HG03280 (cell line): ENCODE measurements at regions not wholly inside any gene's neighbourhood (a gene's known extent, or its start where the extent isn't known, plus 50 kb on each side); places are given as distances from the start of the nearest gene placed in this dataset.
"Not testable (repeated sequence)": the region's sequence is repeated elsewhere in the genome, so short reads cannot be mapped to it uniquely, and the experiment has no call there.

Source experiments
- ATAC-seq: cut with Tn5 transposase; IDR thresholded peaks from one replicate; pipeline ENCODE4 v1.9.1; 2021; ENCODE audit warnings: mild to moderate bottlenecking, moderate library complexity; ENCODE audit not compliant: unreplicated experiment

DNA sequence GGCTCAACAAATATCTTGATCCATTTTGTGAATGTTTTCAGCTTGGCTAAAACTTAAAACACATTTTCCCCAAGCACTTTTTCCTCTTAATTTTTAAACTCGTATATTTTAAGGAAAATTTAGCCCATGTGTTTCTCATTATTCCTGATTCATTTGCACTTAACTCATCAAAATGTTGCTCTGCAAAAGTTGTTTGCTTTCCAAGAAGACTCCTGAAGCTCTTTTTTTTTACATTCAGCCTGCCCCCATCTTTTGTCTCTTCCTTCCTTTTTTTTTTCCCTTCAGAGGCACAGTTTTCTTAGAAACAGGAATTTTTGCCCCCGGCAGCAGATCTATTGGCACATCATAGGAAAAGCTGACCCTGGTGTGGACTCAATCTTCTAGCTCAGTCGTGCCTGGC is 155.0 kb upstream of the SALL1 start:
- ATAC-seq, result no peak

DNA sequence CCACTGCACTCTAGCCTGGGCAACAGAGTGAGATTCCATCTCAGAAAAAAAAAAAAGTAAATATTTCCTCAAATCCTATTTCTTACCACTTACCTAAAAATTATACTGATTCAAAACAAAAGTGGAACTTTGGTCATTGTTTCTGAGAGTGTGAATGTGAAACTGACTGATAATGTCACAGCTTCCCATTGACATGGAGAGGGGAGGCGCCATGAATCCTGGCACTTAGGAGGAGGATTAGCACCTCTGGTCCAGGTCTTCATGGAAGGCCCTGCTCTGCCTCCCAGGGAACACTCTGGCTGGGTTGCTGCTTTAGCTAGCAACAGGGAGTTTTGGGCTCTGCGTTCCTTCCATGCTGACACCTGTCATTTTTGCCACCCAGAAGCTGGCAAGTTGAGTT is 154.3 kb upstream of the SALL1 start:
- no peak for ATAC-seq

DNA sequence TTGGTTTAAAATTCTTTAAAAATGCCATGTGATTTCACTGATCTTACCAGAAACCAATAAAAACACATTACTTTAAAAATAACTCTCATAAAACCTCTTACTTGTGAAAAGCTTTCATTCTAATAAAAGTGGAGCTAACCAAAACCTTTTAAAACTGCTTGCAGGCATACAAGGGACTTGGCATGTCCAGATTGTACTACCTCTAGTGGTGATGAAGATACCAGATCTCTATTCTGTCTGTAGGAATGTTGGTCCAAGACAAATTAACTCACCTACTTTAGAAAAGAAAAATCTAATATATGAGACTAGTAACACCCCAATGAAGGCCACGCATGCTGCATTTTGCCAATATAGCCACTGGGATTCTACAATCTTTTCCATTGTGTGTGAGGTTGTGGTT is 151.0 kb upstream of the SALL1 start:
- no peak for ATAC-seq

DNA sequence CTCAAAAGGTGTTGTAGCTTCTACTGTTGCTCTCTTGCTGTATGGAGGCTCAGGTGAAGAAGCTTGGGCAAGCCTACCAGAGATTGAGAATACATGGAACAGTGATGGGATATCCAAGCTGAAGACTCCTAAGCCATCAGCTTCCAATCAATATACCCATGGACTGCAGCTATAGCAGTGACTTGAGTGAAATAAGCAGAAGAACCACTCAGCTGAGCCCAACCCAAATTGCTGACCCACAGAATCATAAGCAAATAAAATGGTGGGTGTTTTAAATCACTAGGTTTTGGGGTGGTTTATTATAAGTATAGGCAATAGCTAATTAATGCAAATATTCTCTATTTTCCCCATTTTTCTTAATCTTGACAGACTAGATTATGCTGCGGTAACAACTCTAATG is 147.7 kb upstream of the SALL1 start:
- no peak for ATAC-seq

DNA sequence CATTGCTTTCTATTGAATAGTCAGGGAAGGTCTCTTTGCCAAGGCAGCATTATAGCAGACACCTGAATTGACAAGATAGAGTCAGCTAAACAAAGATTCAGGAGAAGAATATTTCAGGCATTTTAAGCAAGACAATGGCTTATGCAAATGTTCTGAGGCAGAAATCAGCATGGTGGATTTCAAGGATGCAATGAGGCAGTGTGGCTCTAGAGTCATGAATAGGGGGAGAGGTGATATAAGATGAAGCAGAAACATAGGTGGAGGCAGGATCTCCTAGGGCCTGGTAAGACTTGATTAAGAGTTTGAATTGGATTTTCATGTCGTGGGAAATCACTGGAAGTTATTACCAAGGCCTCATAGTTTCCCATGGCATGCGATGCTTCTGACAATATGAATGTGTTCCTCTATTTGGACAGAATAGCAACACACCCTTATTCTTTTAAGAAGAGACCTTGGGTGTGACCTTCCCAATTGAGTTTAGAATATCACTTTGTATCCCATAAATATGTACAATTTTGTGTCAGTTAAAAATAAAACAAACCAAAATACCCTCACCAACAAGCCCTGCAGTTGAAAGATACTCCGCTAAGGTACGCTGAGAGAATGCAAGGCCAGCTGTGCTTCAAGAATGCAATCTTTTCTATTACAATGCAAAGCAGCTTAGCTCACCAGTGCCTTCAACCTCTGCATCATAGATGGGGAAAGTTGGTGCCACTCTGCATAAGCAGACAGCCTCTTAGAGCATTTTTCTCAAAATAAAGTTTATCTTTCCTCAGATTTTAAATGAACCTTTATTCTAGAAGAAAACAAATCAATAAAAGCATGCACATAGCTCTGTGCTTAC is 139.6 kb upstream of the SALL1 start:
- ATAC-seq, result no peak

DNA sequence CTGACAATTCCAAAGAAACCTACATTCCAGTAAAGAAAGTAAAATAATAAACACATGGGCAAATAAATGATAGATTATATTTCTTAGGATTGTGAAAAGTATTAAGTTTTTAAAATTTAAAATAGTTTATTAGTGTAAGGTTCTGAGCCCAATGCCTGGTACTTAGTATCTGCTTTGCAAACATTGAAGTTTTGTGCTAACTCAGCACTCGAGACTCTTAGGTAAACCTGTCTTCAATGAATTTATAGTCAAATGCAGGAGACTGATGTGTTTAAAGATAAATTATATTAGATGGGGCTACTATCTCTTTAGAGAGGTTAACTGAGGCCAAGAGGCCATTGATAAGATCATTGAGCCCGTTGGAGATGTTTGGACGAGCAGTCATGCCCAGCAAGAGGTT is 138.3 kb upstream of the SALL1 start:
- no peak for ATAC-seq

DNA sequence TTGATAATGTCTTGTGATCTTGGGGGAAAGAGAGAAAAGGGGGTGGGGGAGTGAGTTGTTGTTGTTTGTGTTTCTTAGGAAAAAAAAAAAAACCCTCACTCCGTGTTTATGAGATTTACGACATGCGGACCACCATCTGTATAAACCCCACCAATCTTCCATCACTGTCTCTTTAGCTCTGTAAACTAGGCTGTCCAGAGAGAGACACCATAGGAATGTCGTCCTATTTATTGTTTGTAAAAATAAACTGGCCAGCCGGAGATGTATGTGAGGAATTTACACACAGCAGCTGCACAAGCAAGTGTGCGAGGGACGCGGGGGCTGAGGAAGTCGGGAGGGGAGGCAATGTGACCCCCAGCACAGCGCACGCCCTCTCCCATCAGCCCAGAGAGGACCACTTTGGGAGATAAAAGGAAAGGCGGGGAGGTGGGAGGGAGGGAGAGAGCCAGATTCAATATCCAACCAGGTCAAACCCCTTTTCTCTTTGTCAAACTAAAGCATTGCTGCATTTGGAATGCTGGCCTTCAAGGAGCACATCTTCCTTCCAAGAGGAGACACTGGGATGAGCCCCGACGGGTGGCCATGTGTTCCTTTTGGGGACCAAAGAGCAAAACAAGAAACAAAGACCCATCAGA is 136.2 kb upstream of the SALL1 start:
- no peak for ATAC-seq

DNA sequence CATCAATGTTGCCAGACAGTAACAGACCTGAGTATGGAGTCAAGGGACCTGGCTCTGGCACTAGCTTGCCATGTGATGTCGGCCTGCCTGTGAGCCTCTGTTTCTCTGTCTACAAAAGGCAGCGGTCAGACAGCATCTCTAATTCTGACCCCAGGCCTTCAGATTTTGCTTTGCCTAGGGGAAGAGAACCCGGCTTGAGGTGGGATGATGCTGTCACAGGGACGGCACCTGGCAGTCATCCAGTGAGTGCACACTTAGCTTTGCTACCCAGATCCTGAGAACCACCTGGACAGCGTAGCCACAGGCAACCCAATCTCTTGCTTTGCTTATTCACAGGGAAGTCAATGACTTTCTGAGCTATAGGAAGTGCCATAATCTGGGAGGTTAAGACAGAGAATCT is 135.2 kb upstream of the SALL1 start:
- no peak for ATAC-seq

DNA sequence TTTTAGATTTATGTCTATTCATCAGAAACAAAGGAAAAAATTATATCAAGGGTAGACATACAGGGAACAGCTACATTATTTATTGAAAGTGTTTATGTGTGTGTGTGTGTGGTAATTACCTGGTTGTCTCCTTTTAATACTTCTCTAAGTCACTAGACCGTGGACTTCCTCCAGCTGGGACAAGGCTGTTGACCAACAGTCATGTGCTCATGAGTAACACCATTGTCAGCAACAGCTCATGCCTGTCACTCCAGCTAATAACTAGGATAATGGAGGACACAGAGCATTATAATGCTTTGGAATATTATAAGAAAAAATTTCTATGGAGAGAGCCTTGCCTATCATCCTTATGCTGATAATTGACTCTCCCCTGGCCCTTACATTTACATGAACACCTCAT is 125.3 kb upstream of the SALL1 start:
- ATAC-seq, result no peak

DNA sequence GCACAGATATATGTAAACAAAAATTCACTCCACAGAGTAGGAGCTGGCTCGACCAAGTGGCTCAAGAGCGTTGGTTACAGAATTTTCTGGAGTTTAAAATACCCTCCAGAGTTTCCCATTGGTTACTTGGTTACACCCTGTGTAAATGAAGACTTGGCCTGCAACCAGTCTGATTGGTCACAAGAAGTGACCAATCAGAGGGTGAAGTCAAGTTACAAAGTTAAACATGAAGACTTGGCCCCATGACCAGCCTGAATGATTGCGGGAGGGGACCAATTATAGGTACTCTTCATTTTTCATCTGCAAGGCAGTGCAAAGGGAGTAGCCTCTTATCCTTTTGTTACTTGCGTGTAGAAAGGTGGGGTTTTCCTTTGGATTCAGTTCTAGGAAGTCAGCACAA is 121.3 kb upstream of the SALL1 start:
- no peak for ATAC-seq

DNA sequence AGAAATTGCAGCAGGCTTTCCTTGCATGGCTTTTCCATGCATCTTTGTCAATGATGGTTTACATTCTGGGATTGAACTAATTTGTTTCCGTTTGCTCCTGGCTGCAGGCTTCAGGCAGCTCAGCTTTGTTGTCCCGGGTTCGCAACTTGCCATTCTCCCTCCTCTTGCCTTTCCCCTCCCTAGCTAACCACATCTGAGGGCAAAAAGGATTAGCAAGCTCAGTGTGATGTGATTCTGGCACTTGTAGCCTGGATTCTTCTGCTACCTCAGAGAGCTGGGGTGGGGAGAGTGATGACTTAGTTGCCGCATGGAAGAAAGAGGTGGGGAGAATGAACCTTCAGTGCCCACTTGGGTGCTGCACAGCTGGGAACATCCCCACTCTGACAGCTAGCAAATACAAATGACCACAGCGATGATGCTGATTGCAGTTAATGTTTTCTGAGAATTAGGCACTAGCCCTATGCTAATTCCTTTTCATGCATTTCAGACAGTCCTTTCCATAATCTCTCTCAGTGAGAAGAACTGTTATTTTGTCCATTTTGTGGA is 120.2 kb upstream of the SALL1 start:
- ATAC-seq, result no peak

DNA sequence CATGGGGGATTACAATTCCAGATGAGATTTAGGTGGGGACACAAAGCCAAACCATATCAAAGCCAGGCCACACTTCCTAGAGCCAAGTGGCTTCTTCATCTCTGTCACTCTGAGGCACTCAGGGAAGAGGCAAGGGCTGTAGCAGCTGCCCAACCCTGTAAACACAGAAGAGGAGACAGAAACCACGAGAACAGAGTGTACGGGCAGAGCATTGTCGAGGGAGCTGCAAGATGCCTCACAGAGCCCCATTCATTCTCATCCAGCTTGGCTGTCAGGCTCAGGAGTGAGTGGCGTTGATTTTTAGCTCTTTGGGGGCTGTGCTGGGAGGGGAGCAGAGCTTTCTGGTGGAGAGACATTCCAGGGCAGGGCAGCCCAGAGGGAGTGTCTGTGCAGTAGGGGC is 117.2 kb upstream of the SALL1 start:
- ATAC-seq, result no peak

DNA sequence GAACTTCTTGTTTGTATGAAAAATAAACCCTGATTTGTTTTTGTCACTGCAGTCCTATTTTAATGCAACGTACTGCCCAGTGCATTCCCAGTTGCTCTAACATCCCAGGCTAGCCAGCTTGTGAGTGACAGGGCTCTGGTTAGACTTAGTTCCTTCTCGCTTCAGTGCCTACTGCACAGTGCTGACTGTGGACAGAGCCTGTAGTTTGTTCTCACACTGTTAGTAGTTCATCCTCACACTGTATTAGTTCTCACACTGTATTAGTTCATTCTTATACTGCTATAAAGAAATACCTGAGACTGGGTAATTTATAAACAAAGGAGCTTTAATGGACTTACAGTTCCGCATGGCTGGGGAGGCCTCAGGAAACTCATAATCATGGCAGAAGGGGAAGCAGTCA is 116.6 kb upstream of the SALL1 start:
- no peak for ATAC-seq

DNA sequence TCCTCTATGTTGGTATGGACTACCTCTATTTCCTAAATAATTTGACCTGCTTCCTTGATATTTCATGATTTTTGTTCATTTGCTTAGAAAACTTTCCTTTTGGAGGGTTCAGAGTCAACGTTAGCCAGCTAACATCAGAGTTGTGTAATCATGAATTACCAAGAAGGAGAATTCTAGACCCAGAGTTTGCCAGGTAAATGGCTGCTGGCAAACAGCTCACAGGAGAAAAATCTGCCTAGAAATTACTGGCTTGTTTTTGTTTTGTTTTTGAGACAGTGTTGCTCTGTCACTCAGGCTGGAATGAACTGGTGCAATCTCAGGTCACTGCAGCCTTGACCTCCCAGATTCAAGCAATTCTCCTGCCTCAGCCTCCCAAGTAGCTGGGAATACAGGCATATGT is 111.4 kb upstream of the SALL1 start:
- ATAC-seq, result no peak

DNA sequence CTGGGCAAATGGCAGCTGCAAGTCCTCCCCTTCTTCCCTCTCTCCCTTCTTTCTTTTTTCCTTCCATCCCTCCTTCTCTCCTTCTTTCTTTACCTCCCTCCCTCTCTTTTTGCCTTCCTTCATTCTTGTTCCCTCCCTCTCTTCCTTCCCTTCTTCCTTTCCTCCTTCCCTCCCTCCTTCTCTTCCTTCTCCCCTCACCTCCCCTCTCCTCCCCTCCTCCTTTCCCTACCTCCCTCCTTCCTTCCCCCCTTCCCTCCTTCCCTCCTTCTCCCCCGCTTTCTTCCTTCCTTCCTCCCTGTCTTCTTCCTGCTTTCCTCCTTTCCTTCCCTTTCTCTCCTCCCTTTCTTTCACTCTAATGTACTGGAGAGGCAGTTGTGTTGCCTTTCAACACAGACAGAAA is 110.8 kb upstream of the SALL1 start:
- no peak for ATAC-seq

DNA sequence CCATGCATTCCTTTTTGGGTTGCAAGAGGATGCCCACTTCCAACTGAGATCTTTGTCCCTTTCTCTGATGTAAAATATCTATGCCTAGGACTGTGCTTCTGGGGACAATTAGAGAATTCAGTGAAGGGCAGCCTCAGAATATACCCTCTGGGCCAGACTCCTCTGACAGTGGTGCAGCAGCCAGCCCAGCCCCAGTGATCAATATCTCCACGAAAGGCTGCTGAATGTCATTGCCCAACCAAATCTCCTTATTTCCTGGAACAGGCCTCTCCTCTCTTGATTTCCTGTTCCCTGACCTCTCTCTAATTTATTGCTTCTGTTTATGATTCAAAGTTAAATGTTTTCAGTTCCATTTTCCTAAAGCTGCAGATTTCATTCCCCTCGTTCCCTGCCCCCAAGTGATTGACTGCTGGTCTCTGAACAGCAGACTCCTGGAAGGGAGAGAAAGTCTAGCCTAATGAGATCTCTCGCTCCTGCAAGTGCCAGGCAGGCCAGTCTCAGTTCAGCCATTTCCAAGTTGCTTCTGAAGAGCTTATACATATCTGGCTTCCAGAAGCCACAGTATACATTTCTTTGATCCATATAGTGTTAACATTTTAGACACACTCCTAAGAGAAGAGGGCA is 104.4 kb upstream of the SALL1 start:
- ATAC-seq, result no peak

DNA sequence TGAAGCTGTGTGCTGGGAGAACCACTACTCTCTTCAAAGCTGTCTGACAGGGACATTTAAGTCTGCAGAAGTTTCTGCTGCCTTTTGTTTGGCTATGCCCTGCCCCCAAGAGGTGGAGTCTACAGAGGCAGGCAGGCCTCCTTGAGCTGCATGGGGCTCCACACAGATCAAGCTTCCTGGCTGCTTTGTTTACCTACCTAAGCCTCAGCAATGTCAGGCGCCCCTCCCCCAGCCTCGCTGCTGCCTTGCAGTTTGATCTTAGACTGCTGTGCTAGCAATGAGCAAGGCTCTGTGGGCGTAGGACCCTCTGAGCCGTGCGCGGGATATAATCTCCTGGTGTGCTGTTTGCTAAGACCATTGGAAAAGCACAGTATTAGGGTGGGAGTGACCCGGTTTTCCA is 103.3 kb upstream of the SALL1 start:
- not testable (repeated sequence) for ATAC-seq

DNA sequence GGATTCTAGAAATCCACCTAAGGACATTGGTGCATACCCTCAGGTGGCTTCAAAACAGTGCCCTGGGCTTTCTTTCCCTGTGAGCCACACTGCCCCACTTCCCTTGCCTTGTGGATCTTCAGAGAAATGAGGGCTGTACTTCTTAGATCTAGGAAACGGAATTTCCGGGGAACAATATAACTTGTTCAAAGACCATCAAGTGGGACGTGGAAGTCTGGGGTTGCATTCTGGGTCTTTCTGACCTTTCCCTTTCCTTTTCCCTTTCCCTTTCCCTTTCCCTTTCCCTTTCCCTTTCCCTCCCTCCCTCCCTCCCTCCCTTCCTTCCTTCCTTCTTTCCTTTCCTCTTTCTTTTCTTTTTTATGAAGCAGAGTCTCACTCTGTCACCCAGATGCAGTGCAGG is 97.1 kb upstream of the SALL1 start:
- ATAC-seq, result no peak

DNA sequence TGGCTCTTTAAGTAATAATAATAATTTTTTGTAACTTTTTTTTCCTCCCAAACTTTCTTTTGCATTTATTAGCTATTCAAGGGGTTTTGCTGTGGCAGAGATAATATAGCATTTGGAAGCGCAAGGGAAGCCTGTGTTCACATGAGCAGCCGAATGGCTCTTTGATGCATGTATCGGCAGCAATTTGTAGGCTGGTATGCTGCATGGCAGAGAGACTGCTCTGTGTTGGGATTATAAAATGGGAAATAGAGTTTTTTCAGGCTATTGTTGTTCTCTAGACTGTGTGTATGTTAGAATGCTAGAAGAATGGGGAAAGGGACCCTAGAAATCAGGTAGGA is 94.6 kb upstream of the SALL1 start:
- no peak for ATAC-seq

DNA sequence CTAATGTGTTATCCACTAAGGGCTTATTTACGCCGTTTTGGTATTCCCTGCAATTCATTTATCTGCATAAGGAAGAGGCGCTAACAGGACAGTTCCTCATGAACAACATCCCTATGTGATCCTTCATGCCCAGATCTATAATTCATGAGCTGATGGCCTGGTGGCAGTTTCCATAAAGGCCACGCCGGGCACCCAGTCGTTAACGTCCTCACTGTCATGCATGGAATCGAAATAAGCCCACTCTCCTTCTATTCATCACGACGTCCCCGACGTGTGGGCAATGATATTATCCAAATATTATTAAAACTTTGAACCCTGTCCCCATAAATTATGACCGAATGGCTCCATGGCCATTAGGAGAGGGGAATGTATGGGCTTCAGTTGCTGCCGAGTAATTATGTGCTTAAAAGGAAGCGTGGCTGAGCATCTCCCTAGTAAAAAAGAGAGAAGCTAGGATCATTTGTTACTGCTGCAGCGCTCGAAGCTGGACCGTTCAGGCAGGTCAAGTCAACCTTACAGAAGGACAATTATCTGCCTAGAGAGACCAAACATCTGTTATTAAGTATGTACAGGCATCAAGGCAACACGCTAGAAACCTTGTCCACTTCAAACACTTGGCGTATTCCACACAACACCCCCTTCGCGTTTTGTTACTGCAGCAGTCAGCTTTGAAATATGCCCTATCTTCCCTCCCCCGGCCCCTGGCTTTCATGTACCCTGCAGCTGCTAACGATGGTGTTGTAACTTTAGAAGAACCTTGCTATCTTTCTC is 94.0 kb upstream of the SALL1 start:
- ATAC-seq, result no peak

DNA sequence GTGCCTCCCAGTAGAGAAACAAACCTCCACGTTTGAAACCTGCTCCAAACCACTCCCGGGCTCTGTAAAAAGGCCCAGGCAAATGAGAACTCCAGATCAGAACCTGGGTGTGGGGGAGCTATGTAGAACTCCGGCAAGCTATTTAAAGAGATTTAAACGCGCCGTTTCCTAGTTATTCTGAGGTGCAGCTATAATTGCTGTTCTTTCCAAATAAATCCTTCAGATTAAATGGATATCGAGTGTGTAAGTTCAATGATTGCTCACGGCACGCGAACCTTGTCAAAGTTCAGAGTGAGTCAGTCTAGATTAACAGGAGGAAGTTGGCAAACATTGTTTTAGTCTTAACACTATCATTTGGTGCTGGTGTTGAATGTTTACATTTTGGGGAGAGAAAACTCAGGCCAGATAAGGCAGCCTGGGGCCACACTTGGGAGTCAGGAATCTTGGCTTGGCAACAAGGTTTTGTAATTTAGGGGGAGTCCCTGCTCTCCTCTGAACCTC is 92.9 kb upstream of the SALL1 start:
- no peak for ATAC-seq
